NCI-H524 (cell line): ENCODE measurements at regions not wholly inside any gene's neighbourhood (a gene's known extent, or its start where the extent isn't known, plus 50 kb on each side); places are given as distances from the start of the nearest gene placed in this dataset.

Experiments used
- DNase-seq, 2 experiments: peaks; one replicate each; lab custom pipeline; 2025; lab: John Stamatoyannopoulos, UW

DNA sequence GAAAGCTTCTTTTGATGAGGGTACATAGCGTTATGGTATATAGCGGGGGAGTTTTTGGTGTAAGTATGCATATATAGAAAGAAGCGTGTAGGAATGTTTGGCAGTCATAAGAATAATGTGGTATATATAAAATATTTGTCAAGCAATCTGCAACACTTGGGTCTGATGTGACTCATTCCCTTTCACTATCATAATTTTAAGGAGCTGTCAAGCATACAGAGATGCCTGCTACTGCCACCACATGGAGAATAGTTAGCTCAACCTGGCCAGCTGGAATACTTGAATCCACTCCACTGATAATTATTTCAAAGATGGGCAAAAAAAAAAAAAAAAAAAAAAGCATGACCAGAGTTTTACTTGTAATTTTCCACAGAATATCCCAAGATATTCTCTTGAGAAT lies 559.8 kb upstream of the REG3G start:
- DNase-seq: no peak

DNA sequence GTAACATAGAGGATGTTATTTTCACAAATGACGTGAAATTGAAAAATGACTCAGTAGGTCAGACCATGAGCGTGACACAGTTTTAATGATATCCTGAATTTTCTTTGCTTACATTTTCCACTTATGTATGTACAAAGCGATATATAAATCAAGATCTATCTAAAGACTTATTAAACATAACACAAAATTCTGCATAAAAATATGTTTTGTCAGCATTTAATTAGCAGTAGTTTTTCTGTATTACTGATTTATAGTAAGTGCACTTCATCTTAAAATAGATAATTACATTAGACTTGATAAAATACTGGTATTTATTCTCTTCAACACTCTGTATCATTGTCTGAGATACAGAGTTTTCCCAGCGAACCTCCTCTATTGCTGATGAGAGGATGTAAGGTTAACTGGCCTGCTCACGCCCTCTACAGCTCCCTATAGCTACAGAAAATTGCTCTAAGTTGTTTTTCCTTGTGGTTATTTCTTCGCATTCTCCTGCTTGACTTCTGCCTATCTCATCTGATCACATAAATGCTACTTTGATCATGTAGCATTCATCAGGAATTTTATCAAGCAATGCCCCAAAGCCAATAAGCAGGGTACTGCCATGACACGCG lies 548.8 kb upstream of the REG3G start:
- no peak for DNase-seq

DNA sequence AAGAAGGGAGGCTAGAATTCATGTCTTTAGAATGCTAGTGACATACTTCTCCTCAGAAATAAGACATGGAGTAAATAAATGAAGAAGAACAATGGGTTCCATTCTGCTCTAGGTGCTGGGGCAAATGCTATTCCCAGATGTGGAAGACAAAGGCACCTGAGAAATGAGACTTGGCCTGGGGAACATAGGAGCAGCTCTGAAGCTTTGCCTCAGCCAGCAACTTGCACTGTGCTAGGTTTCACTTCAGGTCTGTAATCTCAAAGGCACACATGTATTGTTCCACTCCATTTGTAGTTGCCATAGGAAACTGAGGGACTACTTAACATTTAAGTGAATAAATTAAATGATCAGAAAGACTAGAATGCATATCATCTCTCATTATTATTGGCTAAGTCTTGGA lies 538.9 kb upstream of the REG3G start:
- no peak for DNase-seq

DNA sequence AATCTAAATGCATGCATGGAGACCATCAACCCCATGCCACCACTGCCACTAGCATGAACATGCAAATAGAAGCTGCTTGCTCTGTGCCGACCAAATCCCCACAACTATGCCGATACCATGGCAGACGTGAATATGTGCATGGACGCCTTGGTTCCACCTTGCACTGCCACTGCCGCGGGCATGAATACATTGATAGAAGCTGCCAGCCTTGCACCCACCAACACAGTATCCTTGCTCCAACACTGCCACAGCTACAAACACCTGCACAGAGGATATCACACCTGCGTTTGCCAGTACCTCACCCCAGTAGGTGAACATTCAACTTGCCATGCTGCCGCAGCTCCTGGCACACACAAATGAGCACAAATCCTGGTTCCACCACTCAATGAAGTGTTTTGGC lies 527.4 kb upstream of the REG3G start:
- DNase-seq: no peak

DNA sequence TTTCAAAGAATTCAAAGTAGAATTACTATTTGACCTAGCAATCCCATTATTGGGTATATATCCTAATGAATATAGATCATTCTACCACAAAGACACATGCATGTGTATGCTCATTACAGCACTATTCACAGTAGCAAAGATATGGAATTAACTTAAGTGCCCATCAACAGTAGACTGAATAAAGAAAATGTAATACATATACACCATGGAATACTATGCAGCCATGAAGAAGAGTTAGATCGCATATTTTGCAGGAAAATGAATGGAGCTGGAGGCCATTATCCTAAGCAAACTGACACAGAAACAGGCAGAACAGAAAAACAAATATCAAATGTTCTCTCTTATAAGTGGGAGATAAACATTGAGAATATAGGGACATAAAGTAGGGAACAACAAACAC lies 519.2 kb upstream of the REG3G start:
- no peak for DNase-seq

DNA sequence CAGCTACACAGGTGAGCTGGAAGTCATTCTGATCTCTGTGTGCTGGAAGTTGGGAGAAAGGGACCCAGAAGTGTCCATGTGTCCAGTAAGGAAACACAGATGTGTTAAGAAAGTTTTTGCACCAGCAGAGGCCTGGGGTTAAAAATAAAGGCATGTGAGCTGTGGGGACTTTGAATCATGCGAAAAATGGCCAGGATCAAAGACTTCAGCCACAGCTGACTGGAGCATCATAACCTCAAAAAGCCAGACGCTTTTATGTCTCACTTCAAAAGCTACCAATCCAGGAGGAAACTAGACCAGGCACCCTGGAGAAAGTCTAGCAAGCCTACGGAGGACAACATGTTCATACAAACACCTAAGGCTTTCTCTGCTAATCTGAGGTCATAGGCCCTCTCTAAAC lies 503.6 kb upstream of the REG3G start:
- DNase-seq: no peak

DNA sequence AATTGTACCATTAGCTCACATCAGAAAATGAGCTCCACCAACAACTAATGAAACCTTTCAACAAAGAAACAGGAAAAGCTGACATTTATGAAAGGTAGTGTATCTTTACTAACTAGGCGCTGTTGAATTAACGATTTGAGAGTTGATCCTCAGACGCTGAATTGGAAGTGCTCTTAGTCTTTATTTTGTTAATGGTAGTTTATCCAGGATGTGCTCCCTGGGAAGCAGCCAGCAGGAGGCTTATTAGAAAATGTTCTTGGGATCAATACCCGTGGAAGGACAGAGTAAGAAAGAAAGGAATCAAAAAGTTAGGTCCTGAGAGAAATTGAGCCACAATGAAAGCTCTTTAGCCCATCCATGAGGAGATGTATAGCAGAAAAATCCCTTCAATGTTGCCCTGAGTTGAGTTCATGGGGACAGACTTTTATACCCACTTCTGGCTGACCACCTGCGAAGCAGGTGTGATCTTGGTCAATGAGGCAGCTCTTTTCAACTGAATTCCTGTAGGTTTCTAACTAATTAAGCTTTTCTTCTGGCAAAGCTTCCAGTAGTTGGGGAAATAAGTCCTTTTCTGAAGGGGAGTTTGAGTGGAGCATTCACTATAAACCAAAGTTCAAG lies 492.6 kb upstream of the REG3G start:
- no peak for DNase-seq

DNA sequence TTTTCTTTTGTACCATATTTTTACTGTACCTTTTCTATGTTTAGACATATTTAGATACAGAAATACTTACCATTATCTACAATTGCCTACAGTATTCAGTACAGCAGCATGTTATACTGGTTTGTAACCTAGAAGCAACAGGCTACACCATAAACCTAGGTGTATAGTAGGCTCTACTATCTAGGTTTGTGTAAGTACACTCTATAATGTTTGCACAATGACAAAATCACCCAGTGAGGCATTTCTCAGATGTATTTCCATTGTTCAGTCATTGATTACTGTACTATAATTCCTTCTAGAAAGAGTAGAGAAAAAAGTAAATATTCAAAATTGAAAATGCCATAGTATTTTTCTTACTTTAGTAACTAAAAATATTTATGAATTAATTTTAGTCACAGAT lies 490.1 kb upstream of the REG3G start:
- DNase-seq: no peak

DNA sequence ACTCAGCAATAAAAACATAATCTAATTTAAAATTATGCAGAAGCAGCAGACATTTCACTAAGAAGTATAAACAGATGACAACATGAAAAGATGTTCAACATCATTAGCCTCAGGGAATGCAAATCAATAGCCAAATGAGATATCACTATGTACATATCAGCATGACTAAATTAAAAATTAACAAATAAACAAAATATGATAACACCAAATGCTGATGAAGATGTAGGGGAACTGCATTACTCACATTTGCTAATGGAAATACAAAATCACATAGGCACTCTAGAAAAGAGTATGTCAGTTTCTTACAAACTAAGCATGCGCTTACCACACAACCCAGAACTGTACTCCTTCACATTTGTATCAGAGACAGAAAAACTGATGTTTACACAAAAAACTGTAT lies 487.2 kb upstream of the REG3G start:
- DNase-seq: no peak

DNA sequence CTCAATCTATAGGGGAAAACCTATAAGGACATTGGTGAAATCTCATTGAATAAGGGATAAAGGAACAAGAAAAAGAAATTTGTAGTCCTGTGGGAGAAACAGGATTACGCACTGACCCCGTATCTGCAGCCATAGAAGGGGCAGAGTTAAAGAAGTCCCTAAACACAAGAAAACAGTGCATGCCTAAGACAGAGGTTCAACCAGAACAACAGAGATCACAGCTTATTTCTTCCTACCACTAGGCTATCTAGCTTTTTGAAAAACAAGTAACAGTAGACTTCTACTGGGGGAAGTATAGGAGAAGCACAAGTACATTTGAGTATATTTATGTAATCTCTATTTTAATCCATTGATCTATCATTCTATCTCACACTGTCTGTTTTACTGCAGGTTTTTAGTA lies 485.2 kb upstream of the REG3G start:
- no peak for DNase-seq

DNA sequence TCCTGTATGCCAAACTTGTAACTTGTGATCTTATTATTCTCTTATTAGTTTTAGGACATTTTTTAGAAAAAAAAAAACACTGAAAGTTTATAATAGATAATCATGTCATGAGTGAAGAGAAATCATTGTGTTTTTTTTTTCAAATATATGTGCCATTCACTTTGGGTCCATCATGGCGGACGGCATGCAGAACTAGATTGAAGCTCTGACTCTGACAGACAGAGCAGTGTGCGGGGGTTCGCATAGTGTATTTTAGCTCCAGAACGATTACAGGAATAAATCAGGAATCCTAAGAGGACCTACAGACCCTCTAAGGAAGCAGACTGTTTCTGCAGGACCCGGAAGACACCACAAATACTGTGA lies 484.4 kb upstream of the REG3G start:
- no peak for DNase-seq

DNA sequence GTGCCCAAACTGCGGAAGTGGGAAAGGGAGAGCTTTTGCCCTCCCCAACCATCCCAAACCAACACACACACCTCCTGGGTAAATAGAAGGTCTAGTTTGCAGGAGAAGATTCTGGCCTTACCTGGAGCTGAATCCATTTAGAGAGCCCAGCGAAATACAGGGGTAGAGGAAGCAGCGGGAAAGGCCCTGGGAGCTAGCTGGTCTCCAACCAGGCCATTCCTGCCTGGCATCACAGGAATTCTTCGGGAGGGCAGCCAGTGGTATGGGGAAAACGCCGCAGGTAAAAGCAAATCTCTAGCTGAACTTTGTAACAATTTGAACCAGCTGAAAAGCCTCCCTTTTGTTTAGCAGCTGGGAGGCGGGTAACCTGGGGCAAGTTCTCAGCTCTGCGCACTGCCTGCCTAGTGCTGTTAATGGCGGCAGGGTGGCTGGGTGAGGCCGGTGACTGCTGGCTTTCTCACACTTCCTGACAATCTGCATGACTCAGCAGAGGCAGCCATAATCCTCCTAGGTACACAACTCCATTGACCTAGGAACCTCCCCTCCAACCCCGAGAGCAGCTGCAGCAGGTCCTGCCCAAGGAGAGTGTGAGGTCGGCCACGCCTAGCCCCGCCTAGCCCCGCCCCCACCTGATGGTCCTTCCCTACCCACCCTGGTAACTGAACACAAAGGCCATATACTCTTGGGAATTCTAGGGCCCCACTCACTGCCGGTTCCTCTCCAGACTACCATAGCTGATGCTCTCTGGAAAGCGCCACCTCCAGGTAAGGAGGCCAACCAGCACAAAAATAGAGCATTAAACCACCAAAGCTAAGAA lies 483.8 kb upstream of the REG3G start:
- no peak for DNase-seq

DNA sequence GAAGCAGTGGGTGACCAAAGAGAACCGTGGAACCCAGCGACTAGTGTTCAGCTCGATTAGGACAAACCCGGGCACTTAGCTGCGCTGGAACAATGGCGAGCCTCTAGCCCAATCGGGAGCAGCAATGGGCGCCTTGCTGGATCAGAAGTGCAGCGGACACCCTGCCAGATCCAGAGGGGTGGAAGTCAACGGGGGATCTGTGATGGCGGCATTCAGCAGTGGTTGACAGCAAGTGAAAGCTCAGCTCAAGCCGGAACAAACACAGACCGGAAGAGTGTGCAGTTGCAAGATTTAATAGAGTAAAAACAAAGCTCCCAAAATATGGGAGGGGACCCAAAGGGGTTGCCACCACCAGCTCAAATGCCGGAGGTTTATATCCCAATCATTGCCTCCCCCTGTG lies 478.7 kb upstream of the REG3G start:
- DNase-seq: no peak

DNA sequence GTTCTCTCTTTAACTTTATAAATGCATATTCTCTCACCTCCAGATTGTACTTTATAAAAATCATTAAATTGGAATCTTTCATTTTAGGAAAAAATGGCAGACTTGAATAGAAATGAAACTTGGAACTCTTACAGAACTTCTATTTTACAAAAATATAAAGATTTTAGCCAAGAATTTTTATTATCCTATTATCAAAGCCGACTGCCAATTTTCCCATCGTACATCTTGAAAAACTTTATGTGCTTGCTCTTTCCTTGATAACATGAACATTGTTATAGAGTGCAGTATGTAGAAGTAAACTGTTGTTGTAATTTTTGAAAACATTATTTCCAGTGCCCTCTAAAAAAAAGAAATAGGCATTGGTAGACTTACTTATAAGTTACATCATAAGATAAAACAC lies 475.7 kb upstream of the REG3G start:
- no peak for DNase-seq

DNA sequence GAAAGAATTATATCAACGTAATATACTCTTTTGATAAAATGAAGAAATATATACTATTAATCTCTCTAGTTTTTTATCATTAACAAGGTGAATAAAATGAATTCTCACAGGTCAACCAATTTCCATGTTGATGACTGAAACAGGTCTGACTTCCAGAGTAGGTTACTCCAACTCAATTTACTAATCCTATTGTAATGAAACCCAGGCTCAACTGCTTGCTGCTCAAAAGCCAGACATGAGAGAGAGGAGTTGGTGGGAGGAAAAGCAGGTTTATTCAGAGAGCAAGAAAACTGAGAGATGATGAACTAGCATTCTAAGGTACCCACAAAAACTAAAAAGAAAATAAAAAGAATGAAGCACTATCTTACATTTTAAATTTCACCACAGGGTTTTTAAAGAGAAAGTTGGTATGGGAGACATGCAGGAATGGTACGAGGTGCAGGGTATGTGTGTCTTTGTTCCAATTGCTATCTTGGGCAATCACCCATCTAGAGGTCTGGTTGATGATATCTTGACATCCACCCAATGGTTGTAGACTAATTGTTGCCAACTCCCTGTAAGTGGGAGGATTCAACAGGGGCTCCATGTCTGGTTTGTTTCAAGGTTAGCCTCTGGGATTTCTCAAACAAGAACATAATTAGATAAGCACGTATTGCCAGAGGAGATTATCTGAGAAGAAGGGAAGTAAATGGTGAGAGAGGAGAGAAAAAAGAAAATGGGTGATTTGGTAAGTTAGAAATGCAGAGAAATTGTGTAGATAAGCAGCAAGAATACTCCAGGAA lies 471.4 kb upstream of the REG3G start:
- no peak for DNase-seq

DNA sequence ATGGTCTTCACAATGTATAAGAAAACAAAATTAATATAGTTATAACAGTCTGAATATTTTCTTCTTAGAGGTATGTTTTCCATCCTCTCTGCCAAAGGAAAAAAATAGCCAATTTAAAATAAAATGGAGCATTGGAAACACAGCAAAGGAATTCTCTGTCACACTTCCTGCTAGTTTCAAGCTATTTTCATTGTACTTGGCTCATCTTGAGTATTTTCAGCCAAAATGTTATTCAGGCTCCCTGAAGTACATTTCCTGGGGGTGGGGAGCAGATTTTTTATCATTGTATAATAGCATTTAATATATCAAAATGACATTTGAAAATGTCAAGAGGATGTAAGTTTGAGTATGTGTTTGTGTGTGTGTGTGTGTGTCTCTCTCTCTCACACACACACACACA lies 463.6 kb upstream of the REG3G start:
- no peak for DNase-seq

DNA sequence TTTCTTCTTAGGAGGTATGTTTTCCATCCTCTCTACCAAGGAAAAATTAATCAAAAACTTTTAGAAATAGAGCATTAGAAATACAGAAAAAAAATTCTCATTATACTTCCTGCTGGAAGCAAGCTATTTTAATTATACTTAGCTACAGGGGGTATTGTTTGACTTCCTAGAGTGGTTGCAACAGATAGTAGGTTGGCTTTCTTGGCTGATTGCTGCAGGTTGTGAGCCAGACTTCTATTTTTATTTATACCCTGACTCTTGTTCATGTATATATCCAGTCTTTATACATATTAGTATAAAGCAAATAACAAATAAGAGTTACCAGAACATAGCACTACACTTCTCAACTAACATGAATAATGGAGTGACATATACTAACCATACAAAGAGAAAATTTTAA lies 460.8 kb upstream of the REG3G start:
- DNase-seq: no peak

DNA sequence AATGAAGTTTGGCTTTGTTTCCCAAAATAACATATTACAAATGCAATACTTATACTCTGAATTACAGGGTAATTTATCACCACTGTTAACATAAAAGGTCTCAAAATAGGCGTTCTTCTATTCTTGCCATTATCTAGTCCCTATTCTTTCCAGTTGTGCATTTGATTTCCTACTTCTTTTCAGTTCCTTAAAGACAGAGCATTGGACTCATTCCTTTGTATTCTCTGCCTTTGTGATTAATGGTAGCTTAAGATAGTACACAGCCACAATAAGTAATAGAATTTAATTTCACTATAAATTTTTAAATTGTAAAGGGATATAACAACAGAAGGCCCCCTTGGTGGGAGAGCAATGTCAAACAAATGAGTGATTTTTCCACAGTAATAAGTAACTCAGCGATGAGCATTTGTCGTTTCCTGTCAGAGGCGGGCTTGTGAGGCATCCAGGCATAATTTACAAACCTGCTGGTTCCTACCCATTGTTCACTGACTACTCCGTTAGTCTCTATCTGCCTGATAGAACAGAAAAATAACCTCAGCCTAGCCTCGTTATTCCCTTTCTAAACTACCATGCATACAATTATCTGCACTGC lies 456.6 kb upstream of the REG3G start:
- no peak for DNase-seq

DNA sequence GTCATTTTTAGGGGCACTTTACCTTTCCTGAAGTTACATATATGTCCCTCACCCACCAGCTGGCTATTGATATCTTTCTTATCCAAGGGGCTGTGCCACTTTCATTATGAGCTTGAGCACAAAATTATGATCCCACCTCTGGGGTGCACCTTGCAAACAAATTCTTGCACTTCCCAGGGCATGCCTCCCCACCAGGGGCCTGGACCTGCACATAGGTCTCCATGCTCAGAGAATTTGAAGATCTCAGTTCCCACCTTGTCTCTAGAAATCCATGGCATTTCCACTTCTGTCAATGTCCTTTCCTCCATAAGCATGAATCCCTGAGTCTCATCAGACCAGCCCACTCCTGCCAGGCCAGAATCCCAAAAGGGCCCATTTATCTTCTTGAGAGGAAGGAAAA lies 449.1 kb upstream of the REG3G start:
- no peak for DNase-seq

DNA sequence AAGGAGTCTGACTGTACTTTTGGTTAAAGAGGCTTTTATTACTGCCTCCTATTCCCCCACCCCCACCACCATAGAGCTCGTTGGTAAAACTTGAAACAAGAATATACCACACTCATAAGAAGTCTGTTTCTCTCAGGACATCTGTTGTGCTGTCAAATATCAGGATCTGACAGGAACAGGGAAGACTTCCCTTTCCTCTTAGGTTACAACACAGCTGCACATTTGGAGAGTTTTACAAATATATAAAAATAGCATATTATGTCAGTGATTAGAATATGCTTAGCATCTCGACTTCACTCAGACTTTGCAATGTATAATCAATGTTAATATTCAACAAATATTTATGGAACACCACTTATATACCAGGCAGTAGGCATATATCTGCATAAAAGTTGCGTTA lies 439.6 kb upstream of the REG3G start:
- no peak for DNase-seq

DNA sequence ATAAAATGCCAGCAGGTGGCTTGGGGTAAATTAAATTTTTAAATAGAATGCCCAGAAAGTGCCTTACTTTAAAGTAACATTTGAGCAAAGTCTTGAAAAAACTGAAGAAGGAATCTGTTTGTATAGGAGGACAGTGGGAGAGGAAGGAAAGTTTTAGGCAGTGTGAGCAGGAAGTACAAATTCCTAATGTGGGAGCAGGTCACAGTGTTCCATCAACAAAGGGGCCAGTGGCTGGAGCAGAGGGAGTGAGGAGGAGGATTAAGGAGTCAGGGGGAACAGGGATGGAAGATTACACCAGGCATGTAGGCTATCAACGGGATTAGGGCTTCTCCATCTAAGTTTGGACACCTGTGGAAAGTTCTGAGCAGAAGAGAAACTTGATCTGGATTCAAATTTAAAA lies 439.2 kb upstream of the REG3G start:
- no peak for DNase-seq

DNA sequence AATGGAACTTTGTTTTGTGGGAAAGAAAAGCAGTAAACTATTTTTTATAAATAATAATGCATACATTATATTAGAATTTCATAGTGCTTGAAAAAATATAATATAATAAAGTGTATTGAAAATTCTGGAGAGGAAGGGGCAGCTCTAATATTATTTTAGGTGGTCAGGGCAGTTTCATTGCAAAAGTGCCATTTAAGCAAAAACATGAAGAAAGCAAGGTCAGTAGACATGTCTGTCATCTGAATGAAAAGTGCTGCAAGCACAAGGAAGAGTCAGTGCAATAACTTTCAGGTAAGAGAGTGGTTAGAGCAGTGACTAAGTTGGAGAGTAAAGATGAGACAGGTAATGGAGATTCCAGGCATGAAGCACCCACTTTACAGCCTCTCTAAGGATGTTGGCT lies 435.6 kb upstream of the REG3G start:
- no peak for DNase-seq

DNA sequence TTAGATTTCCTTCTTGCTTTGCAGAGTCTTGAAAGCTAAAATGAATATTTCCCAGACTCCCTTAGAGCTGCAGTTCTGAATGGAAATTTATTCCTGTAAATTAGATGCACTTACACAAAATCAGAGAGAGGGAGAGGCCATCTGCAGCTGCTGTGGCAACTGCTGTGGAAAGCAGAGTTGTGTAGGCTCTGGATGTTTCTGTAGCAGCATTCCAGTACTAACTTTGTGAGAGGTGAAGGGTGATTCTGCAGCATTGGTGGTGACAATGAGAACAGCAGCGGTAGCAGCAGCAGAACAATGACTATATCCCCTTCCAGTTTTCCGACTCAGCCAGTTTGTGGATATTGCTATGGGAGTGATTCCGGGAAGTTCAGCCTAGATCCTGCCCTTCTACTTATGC lies 433.0 kb upstream of the REG3G start:
- DNase-seq: no peak
